GM19025 (cell line): ENCODE measurements at regions not wholly inside any gene's neighbourhood (a gene's known extent, or its start where the extent isn't known, plus 50 kb on each side); places are given as distances from the start of the nearest gene placed in this dataset.

Experiments
- ATAC-seq: cut with Tn5 transposase; IDR thresholded peaks from one replicate; pipeline ENCODE4 v1.9.1; 2021; ENCODE audit warnings: mild to moderate bottlenecking, low read depth, moderate library complexity; ENCODE audit not compliant: unreplicated experiment

GRCh38 chr18:45255197-45255890 lies 359.9 kb upstream of the SLC14A2 start:
- no peak for ATAC-seq

GRCh38 chr18:45260125-45260524 lies 355.2 kb upstream of the SLC14A2 start:
- ATAC-seq: no peak

GRCh38 chr18:45266023-45266422 lies 349.3 kb upstream of the SLC14A2 start:
- ATAC-seq: no peak

- ATAC-seq: no peak
Measured at GRCh38 chr18:45267622-45268021, 347.7 kb upstream of the SLC14A2 start.

- no peak for ATAC-seq
Measured at GRCh38 chr18:45268583-45268982, 346.7 kb upstream of the SLC14A2 start.

GRCh38 chr18:45270289-45270771 lies 344.9 kb upstream of the SLC14A2 start:
- ATAC-seq: no peak

- ATAC-seq: no peak
Measured at GRCh38 chr18:45274026-45274425, 341.2 kb upstream of the SLC14A2 start.

- ATAC-seq: no peak
Measured at GRCh38 chr18:45275367-45276113, 339.7 kb upstream of the SLC14A2 start.

GRCh38 chr18:45276878-45277277 lies 338.4 kb upstream of the SLC14A2 start:
- no peak for ATAC-seq

- ATAC-seq: no peak
Measured at GRCh38 chr18:45277908-45278307, 337.4 kb upstream of the SLC14A2 start.

GRCh38 chr18:45280481-45281276 lies 334.6 kb upstream of the SLC14A2 start:
- no peak for ATAC-seq

GRCh38 chr18:45282101-45282812 lies 333.0 kb upstream of the SLC14A2 start:
- no peak for ATAC-seq

GRCh38 chr18:45284174-45284573 lies 331.1 kb upstream of the SLC14A2 start:
- no peak for ATAC-seq

- no peak for ATAC-seq
Measured at GRCh38 chr18:45284851-45285250, 330.4 kb upstream of the SLC14A2 start.

GRCh38 chr18:45285251-45285650 lies 330.0 kb upstream of the SLC14A2 start:
- ATAC-seq: no peak

- no peak for ATAC-seq
Measured at GRCh38 chr18:45286431-45286830, 328.8 kb upstream of the SLC14A2 start.

GRCh38 chr18:45287531-45287930 lies 327.7 kb upstream of the SLC14A2 start:
- ATAC-seq: no peak

GRCh38 chr18:45290364-45290763 lies 324.9 kb upstream of the SLC14A2 start:
- no peak for ATAC-seq

- ATAC-seq: no peak
Measured at GRCh38 chr18:45291621-45292615, 323.4 kb upstream of the SLC14A2 start.
